ENCODE measurements at regions not wholly inside any gene's neighbourhood (a gene's known extent, or its start where the extent isn't known, plus 50 kb on each side); places are given as distances from the start of the nearest gene placed in this dataset.

DNA sequence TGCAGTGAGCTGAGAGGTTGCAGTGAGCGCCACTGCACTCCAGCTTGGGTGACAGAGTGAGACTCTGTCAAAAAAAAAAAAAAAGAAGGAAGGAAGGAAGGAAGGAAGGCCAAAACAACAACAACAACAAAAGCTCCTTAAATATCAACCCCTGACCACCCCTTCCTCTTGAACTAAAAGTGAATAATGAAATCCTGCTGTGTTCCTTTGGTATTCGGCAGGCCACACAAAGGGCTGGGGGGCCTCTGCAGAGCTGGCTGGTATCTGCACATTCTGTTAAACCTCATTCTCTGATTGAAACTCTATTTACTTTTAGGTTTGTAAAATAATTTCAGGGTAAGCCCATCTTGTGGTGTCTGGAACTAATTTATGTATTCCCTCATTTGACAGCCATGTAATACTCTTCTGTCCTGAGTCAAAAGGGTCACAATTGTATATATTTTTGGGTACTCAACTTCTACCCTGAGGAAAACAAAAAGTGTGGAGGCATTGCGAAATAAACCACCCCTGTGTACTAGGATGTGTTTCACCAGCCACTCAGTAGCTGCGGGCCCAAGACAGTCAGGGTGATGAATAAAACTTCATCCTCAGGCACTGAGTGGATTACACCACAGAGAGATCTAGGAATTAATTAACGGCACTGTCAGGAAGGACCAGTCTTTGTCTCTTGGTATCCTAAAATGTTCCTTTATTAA, 446.4 kb upstream of the PFKP start:
- 80 to 81% methylated on average over 5 of the region's 5 CpGs for WGBS, 2 donors
- H3K9me3 ChIP-seq: no peaks in the 10 kb centered on the region
- intact Hi-C loops (cut with DNase I): no loop called here
- H3K27me3 ChIP-seq: peaks cover 0 to 9% (median 0%) of the 10 kb centered on the region in 7 donors
- TF ChIP-seq, protein P1, sequence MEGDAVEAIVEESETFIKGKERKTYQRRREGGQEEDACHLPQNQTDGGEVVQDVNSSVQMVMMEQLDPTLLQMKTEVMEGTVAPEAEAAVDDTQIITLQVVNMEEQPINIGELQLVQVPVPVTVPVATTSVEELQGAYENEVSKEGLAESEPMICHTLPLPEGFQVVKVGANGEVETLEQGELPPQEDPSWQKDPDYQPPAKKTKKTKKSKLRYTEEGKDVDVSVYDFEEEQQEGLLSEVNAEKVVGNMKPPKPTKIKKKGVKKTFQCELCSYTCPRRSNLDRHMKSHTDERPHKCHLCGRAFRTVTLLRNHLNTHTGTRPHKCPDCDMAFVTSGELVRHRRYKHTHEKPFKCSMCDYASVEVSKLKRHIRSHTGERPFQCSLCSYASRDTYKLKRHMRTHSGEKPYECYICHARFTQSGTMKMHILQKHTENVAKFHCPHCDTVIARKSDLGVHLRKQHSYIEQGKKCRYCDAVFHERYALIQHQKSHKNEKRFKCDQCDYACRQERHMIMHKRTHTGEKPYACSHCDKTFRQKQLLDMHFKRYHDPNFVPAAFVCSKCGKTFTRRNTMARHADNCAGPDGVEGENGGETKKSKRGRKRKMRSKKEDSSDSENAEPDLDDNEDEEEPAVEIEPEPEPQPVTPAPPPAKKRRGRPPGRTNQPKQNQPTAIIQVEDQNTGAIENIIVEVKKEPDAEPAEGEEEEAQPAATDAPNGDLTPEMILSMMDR (IDR thresholded peaks at IDR 0.05): no peak
- no peak overlapping the region for H3K4me3 ChIP-seq
- H3K36me3 ChIP-seq: no peaks in the 10 kb centered on the region
- H3K4me1 ChIP-seq: no peaks in the 10 kb centered on the region
- ATAC-seq (no peak), DNase-seq (no peak)
- no peak overlapping the region for H3K27ac ChIP-seq

DNA sequence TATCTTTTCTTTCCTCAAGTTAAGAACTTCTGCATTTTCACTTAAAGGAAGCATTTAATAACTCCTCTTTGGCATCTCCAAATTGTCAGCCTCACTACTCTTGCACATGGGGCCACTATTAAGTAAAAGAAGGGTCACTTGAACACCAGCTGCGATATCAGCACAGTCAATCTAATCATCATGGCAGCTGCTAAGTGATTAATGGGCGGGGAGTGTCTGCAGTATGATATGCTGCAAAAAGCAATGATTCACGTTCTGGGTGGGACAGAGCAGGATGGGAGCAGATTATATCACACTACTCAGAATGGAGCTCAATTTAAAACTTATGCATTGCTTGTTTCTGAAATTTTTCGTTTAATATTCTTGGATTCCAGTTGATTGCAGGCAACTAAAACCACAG, 447.4 kb upstream of the PFKP start:
- WGBS, 2 donors: 55 to 66% methylated on average over 4 of the region's 4 CpGs
- intact Hi-C loops (cut with DNase I): no loop called here
- no peak overlapping the region for H3K4me3 ChIP-seq

DNA sequence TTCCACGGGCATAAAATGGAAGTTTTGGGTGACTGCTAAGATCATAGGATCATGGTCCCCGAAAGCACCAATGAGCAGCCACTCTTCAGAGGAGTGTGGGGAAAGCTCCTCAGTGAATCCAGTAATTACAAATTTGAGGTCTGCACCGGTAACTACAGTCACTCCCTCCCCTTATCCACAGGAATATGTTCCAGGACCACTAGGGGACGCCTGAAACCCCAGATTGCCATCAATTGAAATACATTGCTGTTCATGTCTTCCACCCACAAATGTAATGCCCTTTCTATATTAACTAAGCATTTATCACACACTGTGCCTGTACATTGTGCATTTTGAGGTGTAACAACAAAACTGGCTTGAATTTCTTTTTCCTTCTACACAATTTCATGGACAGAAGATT, 447.9 kb upstream of the PFKP start:
- H3K27ac ChIP-seq: no peak overlapping the region
- ATAC-seq: no peak
- no peaks in the 10 kb centered on the region for H3K36me3 ChIP-seq
- H3K4me3 ChIP-seq: no peak overlapping the region
- DNase-seq: no peak
- intact Hi-C loops (cut with DNase I): no loop called here
- H3K27me3 ChIP-seq: peaks cover 0 to 9% (median 0%) of the 10 kb centered on the region in 7 donors
- H3K9me3 ChIP-seq: no peaks in the 10 kb centered on the region
- TF ChIP-seq, protein P1 (IDR thresholded peaks at IDR 0.05): peak in 1 of 9 donors; percentile 31
- 42 to 45% methylated on average over 4 of the region's 4 CpGs for WGBS, 2 donors
- H3K4me1 ChIP-seq: no peaks in the 10 kb centered on the region

More for the DNA sequence above, 447.4 kb upstream of the PFKP start:
- DNase-seq: no peak
- no peaks in the 10 kb centered on the region for H3K36me3 ChIP-seq
- H3K27ac ChIP-seq: no peak overlapping the region
- ATAC-seq: no peak
- H3K27me3 ChIP-seq: peaks cover 0 to 9% (median 0%) of the 10 kb centered on the region in 7 donors
- H3K9me3 ChIP-seq: no peaks in the 10 kb centered on the region
- TF ChIP-seq, protein P1 (IDR thresholded peaks at IDR 0.05): no peak
- no peaks in the 10 kb centered on the region for H3K4me1 ChIP-seq

DNA sequence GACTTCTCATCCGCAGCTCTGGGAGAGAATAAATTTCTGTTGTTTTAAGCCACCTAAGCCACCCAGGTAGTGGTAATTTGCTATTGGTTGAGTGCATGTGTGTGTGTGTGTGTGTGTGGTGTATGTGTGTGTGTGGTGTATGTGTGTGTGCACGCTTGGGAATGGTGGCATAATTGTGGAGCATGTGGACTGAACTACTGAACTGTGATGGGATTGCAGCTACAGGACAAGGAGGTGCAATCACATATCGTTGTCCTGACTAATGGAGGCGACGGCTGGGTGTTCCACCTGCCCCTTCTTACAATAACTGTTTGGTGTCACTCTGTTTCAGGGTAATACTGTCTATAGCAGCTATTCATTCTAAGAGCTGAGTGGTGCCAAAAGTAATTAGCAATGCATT, 448.7 kb upstream of the PFKP start:
- Histone ChIP-seq H3K27me3 (peaks cover 0 to 13% (median 0%) of the 10 kb centered on the region in 7 donors), H3K4me1 (no peaks in the 10 kb centered on the region), H3K4me3 (no peak overlapping the region), H3K9me3 (peaks cover 0 to 3% (median 0%) of the 10 kb centered on the region in 11 donors), H3K27ac (no peak overlapping the region), H3K36me3 (no peaks in the 10 kb centered on the region)
- DNase-seq (no peak), ATAC-seq (no peak)
- 78 to 84% methylated on average over 5 of the region's 5 CpGs for WGBS, 2 donors
- intact Hi-C loops (cut with DNase I): no loop called here
- TF ChIP-seq, protein P1 (IDR thresholded peaks at IDR 0.05): no peak
